Breast epithelium (tissue), 4 donors: ENCODE measurements at regions not wholly inside any gene's neighbourhood (a gene's known extent, or its start where the extent isn't known, plus 50 kb on each side); places are given as distances from the start of the nearest gene placed in this dataset.
"Not testable (repeated sequence)": the region's sequence is repeated elsewhere in the genome, so short reads cannot be mapped to it uniquely, and the experiment has no call there.

Experiments
- DNase-seq, 2 donors: peaks; one replicate each; pipeline ENCODE4 v3.0.0-alpha.2; 2019; ENCODE audit warnings: low spot score in 2 of 2
- H3K27ac ChIP-seq, 2 donors: fragments of 200-600 bp; sonication (generic) in 1 of 2; one replicate each; pipeline ENCODE4 v1.5.1; 2016 to 2019; ENCODE audit warnings: mild to moderate bottlenecking in 1 of 2
- H3K27me3 ChIP-seq, 2 donors: fragments of 200-600 bp; sonication (generic) in 1 of 2; one replicate each; pipeline versions ENCODE4 v1.5.1 to v1.6.0; 2017 to 2019; ENCODE audit warnings: control low read depth in 1 of 2, mild to moderate bottlenecking in 1 of 2
- H3K36me3 ChIP-seq: fragments of 200-600 bp; one replicate; pipeline ENCODE4 v1.5.1; 2019
- H3K4me1 ChIP-seq, 2 donors: fragments of 200-600 bp; sonication (generic); one replicate each; pipeline ENCODE4 v1.5.1; 2016 to 2019; ENCODE audit warnings: control low read depth in 1 of 2
- H3K4me3 ChIP-seq, 3 donors: fragments of 200-600 bp; sonication (generic); 1 replicate in 2 of 3; 2 replicates in 1 of 3; pipeline ENCODE4 v1.5.1; 2016 to 2019; ENCODE audit warnings: mild to moderate bottlenecking in 3 of 3, moderate library complexity in 2 of 3
- H3K9me3 ChIP-seq, 2 donors: fragments of 200-600 bp; sonication (generic) in 1 of 2; one replicate each; pipeline ENCODE4 v1.5.1; 2016 to 2019; ENCODE audit warnings: control low read depth in 1 of 2
- CTCF ChIP-seq, 3 donors: fragments of 450-650 bp; IDR thresholded peaks; one replicate each; pipeline ENCODE4 v1.5.1; 2016 to 2017; ENCODE audit warnings: antibody characterized with exemption in 3 of 3, mild to moderate bottlenecking in 3 of 3, moderate library complexity in 3 of 3
- POLR2A ChIP-seq: fragments of 450-650 bp; IDR thresholded peaks from one replicate; pipeline ENCODE4 v1.6.1; 2016; ENCODE audit warnings: antibody characterized with exemption, mild to moderate bottlenecking, moderate library complexity
- POLR2AphosphoS5 ChIP-seq, 3 donors: sonication (generic); formaldehyde crosslinking; IDR thresholded peaks; one replicate each; pipeline ENCODE4 v1.6.1; 2017; ENCODE audit warnings: antibody characterized with exemption in 3 of 3
- intact Hi-C: fragments of 100-400 bp; cut with DNase I; formaldehyde crosslinking; loops from one replicate; pipeline ENCODE4 v1.15.1; 2023; ENCODE audit warnings: low total_unique reads

GRCh38 chr18:33821503-33821902, 243.5 kb downstream of the ASXL3 start:
- DNase-seq: no peak
- H3K4me3 ChIP-seq: no peak overlapping the region
- H3K4me1 ChIP-seq: no peaks in the 10 kb centered on the region
- H3K27ac ChIP-seq: no peak overlapping the region
- no peaks in the 10 kb centered on the region for H3K27me3 ChIP-seq
- no peaks in the 10 kb centered on the region for H3K36me3 ChIP-seq
- no peak for TF ChIP-seq POLR2AphosphoS5 (IDR thresholded peaks at IDR 0.05)
- TF ChIP-seq CTCF (IDR thresholded peaks at IDR 0.05): no peak
- TF ChIP-seq POLR2A: no peak
- no peaks in the 10 kb centered on the region for H3K9me3 ChIP-seq
- intact Hi-C loops: no loop called here

GRCh38 chr18:33820517-33821371, 242.7 kb downstream of the ASXL3 start:
- no peak for DNase-seq
- no peaks in the 10 kb centered on the region for H3K27me3 ChIP-seq
- H3K9me3 ChIP-seq: no peaks in the 10 kb centered on the region
- no peak overlapping the region for H3K4me3 ChIP-seq
- no peaks in the 10 kb centered on the region for H3K36me3 ChIP-seq
- no peak overlapping the region for H3K27ac ChIP-seq
- intact Hi-C loops: no loop called here
- no peaks in the 10 kb centered on the region for H3K4me1 ChIP-seq
- TF ChIP-seq POLR2AphosphoS5 (IDR thresholded peaks at IDR 0.05) (no peak), CTCF (IDR thresholded peaks at IDR 0.05) (no peak), POLR2A (no peak)

GRCh38 chr18:33819692-33820343, 241.8 kb downstream of the ASXL3 start:
- H3K4me1 ChIP-seq, H3K27me3 ChIP-seq, DNase-seq, H3K36me3 ChIP-seq, H3K4me3 ChIP-seq, H3K9me3 ChIP-seq, H3K27ac ChIP-seq, intact Hi-C loops: not testable (repeated sequence)

- H3K27ac ChIP-seq: no peak overlapping the region
- TF ChIP-seq POLR2AphosphoS5 (IDR thresholded peaks at IDR 0.05) (no peak), POLR2A (no peak), CTCF (IDR thresholded peaks at IDR 0.05) (no peak)
- no peak for DNase-seq
Measured at GRCh38 chr18:33818145-33818544, 240.1 kb downstream of the ASXL3 start.

GRCh38 chr18:33817096-33817495, 239.1 kb downstream of the ASXL3 start:
- Histone ChIP-seq H3K36me3 (no peaks in the 10 kb centered on the region), H3K27ac (no peak overlapping the region), H3K4me3 (no peak overlapping the region), H3K9me3 (no peaks in the 10 kb centered on the region), H3K4me1 (no peaks in the 10 kb centered on the region), H3K27me3 (no peaks in the 10 kb centered on the region)
- DNase-seq: no peak
- TF ChIP-seq POLR2AphosphoS5 (IDR thresholded peaks at IDR 0.05) (no peak), CTCF (IDR thresholded peaks at IDR 0.05) (no peak), POLR2A (no peak)
- intact Hi-C loops: no loop called here

More at GRCh38 chr18:33818145-33818544, 240.1 kb downstream of the ASXL3 start:
- Histone ChIP-seq H3K27me3 (no peaks in the 10 kb centered on the region), H3K4me1 (no peaks in the 10 kb centered on the region), H3K36me3 (no peaks in the 10 kb centered on the region), H3K9me3 (no peaks in the 10 kb centered on the region), H3K4me3 (no peak overlapping the region)
- intact Hi-C loops: no loop called here
